Naive thymus-derived CD4-positive, alpha-beta T cell (primary cell): ENCODE measurements at regions not wholly inside any gene's neighbourhood (a gene's known extent, or its start where the extent isn't known, plus 50 kb on each side); places are given as distances from the start of the nearest gene placed in this dataset.

Source experiments
- ATAC-seq: fragments of 150-1000 bp; cut with Tn5 transposase; 2 replicates; pipeline ENCODE4 v1.10.0; 2021; ENCODE audit warnings: mild to moderate bottlenecking, moderate library complexity
- CTCF ChIA-PET: fragments of 350-600 bp; sonication (Branson Sonifier 250); formaldehyde crosslinking; loops from one replicate; lab custom pipeline; 2021; ENCODE audit warnings: antibody characterized with exemption; lab: Charles Lee
- POLR2A ChIA-PET: fragments of 350-600 bp; sonication (Branson Sonifier 250); formaldehyde crosslinking; loops from one replicate; lab custom pipeline; 2021; ENCODE audit warnings: antibody characterized with exemption, inconsistent platforms; lab: Charles Lee
- DNase-seq, 9 donors: peaks; one replicate each; pipeline versions ENCODE4 v3.0.0 to v3.0.0-alpha.2; 2020 to 2022; ENCODE audit warnings: mixed read lengths in 1 of 9
- H3K27ac ChIP-seq: one replicate; pipeline ENCODE4 v1.7.0; 2013; ENCODE audit warnings: mild to moderate bottlenecking, low read depth, low read length, moderate library complexity
- H3K27me3 ChIP-seq, 2 donors: one replicate each; pipeline ENCODE4 v1.7.0; 2013; ENCODE audit warnings: low read length in 2 of 2, mild to moderate bottlenecking in 2 of 2, moderate library complexity in 2 of 2; ENCODE audit not compliant: control insufficient read depth in 2 of 2, insufficient read depth in 2 of 2
- H3K36me3 ChIP-seq, 3 experiments: 1 replicate in 2 of 3; 2 replicates in 1 of 3; pipeline ENCODE4 v1.7.0; 2013; ENCODE audit warnings: low read length in 3 of 3, mild to moderate bottlenecking in 3 of 3, moderate library complexity in 1 of 3; ENCODE audit not compliant: insufficient read depth in 3 of 3, control insufficient read depth in 2 of 3
- H3K4me1 ChIP-seq, 2 donors: one replicate each; pipeline ENCODE4 v1.7.0; 2013; ENCODE audit warnings: low read length in 2 of 2, mild to moderate bottlenecking in 2 of 2, moderate library complexity in 1 of 2; ENCODE audit not compliant: control insufficient read depth in 2 of 2, insufficient read depth in 2 of 2
- H3K4me3 ChIP-seq: 2 replicates; pipeline ENCODE4 v1.7.0; 2013; ENCODE audit warnings: mild to moderate bottlenecking, low read length
- H3K9me3 ChIP-seq, 3 experiments: 1 replicate in 2 of 3; 2 replicates in 1 of 3; pipeline ENCODE4 v1.7.0; 2013; ENCODE audit warnings: low read length in 3 of 3; ENCODE audit not compliant: control insufficient read depth in 2 of 3
- H3K27ac Mint-ChIP-seq, 9 donors: one replicate each; pipeline ENCODE4 v1.8.0; 2020 to 2022; ENCODE audit warnings: mixed read lengths in 9 of 9, mild to moderate bottlenecking in 8 of 9, moderate library complexity in 5 of 9, inconsistent platforms in 2 of 9
- H3K27me3 Mint-ChIP-seq, 5 donors: one replicate each; pipeline ENCODE4 v1.8.0; 2021 to 2022; ENCODE audit warnings: mixed read lengths in 5 of 5, mild to moderate bottlenecking in 1 of 5
- H3K36me3 Mint-ChIP-seq, 5 donors: one replicate each; pipeline ENCODE4 v1.8.0; 2020 to 2022; ENCODE audit warnings: mixed read lengths in 5 of 5, mild to moderate bottlenecking in 3 of 5, inconsistent platforms in 1 of 5
- H3K4me1 Mint-ChIP-seq, 7 donors: one replicate each; pipeline ENCODE4 v1.8.0; 2020 to 2022; ENCODE audit warnings: mixed read lengths in 7 of 7, mild to moderate bottlenecking in 3 of 7, inconsistent platforms in 1 of 7
- H3K4me3 Mint-ChIP-seq, 10 donors: one replicate each; pipeline ENCODE4 v1.8.0; 2020 to 2022; ENCODE audit warnings: mild to moderate bottlenecking in 10 of 10, mixed read lengths in 10 of 10, moderate library complexity in 6 of 10, inconsistent platforms in 2 of 10
- H3K9me3 Mint-ChIP-seq, 11 donors: one replicate each; pipeline ENCODE4 v1.8.0; 2020 to 2022; ENCODE audit warnings: mixed read lengths in 11 of 11, mild to moderate bottlenecking in 4 of 11, inconsistent platforms in 1 of 11, moderate library complexity in 1 of 11
- intact Hi-C, 2 donors: fragments of 100-400 bp; cut with micrococcal nuclease; formaldehyde crosslinking; loops; one replicate each; pipeline ENCODE4 v1.15.1; 2023

- Mint-ChIP-seq H3K4me1 (no peaks in the 10 kb centered on the region), H3K4me3 (no peak overlapping the region), H3K9me3 (peaks cover 0 to 42% (median 7%) of the 10 kb centered on the region in 11 donors), H3K27ac (no peak overlapping the region), H3K36me3 (no peaks in the 10 kb centered on the region), H3K27me3 (no peaks in the 10 kb centered on the region)
- POLR2A ChIA-PET, result no interaction called here
- no peak for ATAC-seq
- Histone ChIP-seq H3K9me3 (no peaks in the 10 kb centered on the region), H3K4me3 (no peak overlapping the region), H3K27ac (no peak overlapping the region), H3K36me3 (no peaks in the 10 kb centered on the region), H3K4me1 (no peaks in the 10 kb centered on the region), H3K27me3 (no peaks in the 10 kb centered on the region)
- intact Hi-C loops, result no loop called here
- CTCF ChIA-PET, result no interaction called here
- no peak for DNase-seq
Measured at GRCh38 chr17:53426505-53426904, 396.2 kb upstream of the KIF2B start.

- ATAC-seq (no peak), DNase-seq (no peak)
- H3K36me3 Mint-ChIP-seq, result no peaks in the 10 kb centered on the region
Measured at GRCh38 chr17:53420035-53420641, 402.6 kb upstream of the KIF2B start.

GRCh38 chr17:53409588-53409987 is 413.1 kb upstream of the KIF2B start:
- H3K27ac ChIP-seq, result no peak overlapping the region
- H3K27me3 ChIP-seq, result no peaks in the 10 kb centered on the region
- no peak overlapping the region for H3K4me3 Mint-ChIP-seq
- no peak overlapping the region for H3K4me3 ChIP-seq
- peaks cover 6 to 31% (median 12%) of the 10 kb centered on the region in 11 donors for H3K9me3 Mint-ChIP-seq
- H3K27me3 Mint-ChIP-seq, result peaks cover 0 to 3% (median 0%) of the 10 kb centered on the region in 5 donors
- H3K4me1 Mint-ChIP-seq, result no peaks in the 10 kb centered on the region
- H3K36me3 Mint-ChIP-seq, result no peaks in the 10 kb centered on the region
- H3K27ac Mint-ChIP-seq, result no peak overlapping the region
- peaks cover 0 to 4% (median 0%) of the 10 kb centered on the region in 3 experiments for H3K9me3 ChIP-seq
- H3K36me3 ChIP-seq, result no peaks in the 10 kb centered on the region
- intact Hi-C loops, result no loop called here
- POLR2A ChIA-PET, result no interaction called here
- CTCF ChIA-PET, result no interaction called here
- no peak for DNase-seq
- no peaks in the 10 kb centered on the region for H3K4me1 ChIP-seq
- ATAC-seq, result no peak

More at GRCh38 chr17:53420035-53420641, 402.6 kb upstream of the KIF2B start:
- Mint-ChIP-seq H3K4me1 (no peaks in the 10 kb centered on the region), H3K9me3 (peaks cover 0 to 15% (median 6%) of the 10 kb centered on the region in 11 donors), H3K4me3 (no peak overlapping the region), H3K27me3 (no peaks in the 10 kb centered on the region), H3K27ac (no peak overlapping the region)
- no peaks in the 10 kb centered on the region for H3K27me3 ChIP-seq
- POLR2A ChIA-PET, result no interaction called here
- no peak overlapping the region for H3K4me3 ChIP-seq
- H3K9me3 ChIP-seq, result no peaks in the 10 kb centered on the region
- intact Hi-C loops, result no loop called here
- H3K36me3 ChIP-seq, result no peaks in the 10 kb centered on the region
- CTCF ChIA-PET, result no interaction called here
- no peak overlapping the region for H3K27ac ChIP-seq
- no peaks in the 10 kb centered on the region for H3K4me1 ChIP-seq

- Histone ChIP-seq H3K4me1 (no peaks in the 10 kb centered on the region), H3K27me3 (no peaks in the 10 kb centered on the region), H3K27ac (no peak overlapping the region), H3K4me3 (no peak overlapping the region), H3K9me3 (peaks cover 0 to 8% (median 0%) of the 10 kb centered on the region in 3 experiments), H3K36me3 (no peaks in the 10 kb centered on the region)
- Mint-ChIP-seq H3K27ac (no peak overlapping the region), H3K4me1 (no peaks in the 10 kb centered on the region), H3K36me3 (no peaks in the 10 kb centered on the region), H3K9me3 (peaks cover 6 to 31% (median 13%) of the 10 kb centered on the region in 11 donors), H3K27me3 (no peaks in the 10 kb centered on the region), H3K4me3 (no peak overlapping the region)
- no peak for DNase-seq
- ChIA-PET POLR2A (no interaction called here), CTCF (no interaction called here)
- ATAC-seq, result no peak
- intact Hi-C loops, result no loop called here
Measured at GRCh38 chr17:53406907-53407306, 415.8 kb upstream of the KIF2B start.

- Histone ChIP-seq H3K9me3 (no peaks in the 10 kb centered on the region), H3K4me3 (no peak overlapping the region), H3K27ac (no peak overlapping the region), H3K4me1 (no peaks in the 10 kb centered on the region), H3K36me3 (no peaks in the 10 kb centered on the region), H3K27me3 (no peaks in the 10 kb centered on the region)
- ATAC-seq (no peak), DNase-seq (no peak)
- ChIA-PET CTCF (no interaction called here), POLR2A (no interaction called here)
- no peak overlapping the region for H3K4me3 Mint-ChIP-seq
- H3K9me3 Mint-ChIP-seq, result peaks cover 0 to 14% (median 2%) of the 10 kb centered on the region in 11 donors
- H3K4me1 Mint-ChIP-seq, result no peaks in the 10 kb centered on the region
- H3K27me3 Mint-ChIP-seq, result no peaks in the 10 kb centered on the region
- intact Hi-C loops, result no loop called here
- H3K27ac Mint-ChIP-seq, result no peak overlapping the region
- no peaks in the 10 kb centered on the region for H3K36me3 Mint-ChIP-seq
Measured at GRCh38 chr17:53391197-53391596, 431.5 kb upstream of the KIF2B start.

- POLR2A ChIA-PET, result no interaction called here
- Mint-ChIP-seq H3K4me3 (no peak overlapping the region), H3K36me3 (no peaks in the 10 kb centered on the region), H3K27me3 (no peaks in the 10 kb centered on the region), H3K27ac (no peak overlapping the region), H3K9me3 (peaks cover 0 to 14% (median 2%) of the 10 kb centered on the region in 11 donors), H3K4me1 (no peaks in the 10 kb centered on the region)
- CTCF ChIA-PET, result no interaction called here
- H3K4me1 ChIP-seq, result no peaks in the 10 kb centered on the region
- ATAC-seq (no peak), DNase-seq (no peak)
- H3K27me3 ChIP-seq, result no peaks in the 10 kb centered on the region
- no peaks in the 10 kb centered on the region for H3K36me3 ChIP-seq
- intact Hi-C loops, result no loop called here
- no peak overlapping the region for H3K4me3 ChIP-seq
- no peak overlapping the region for H3K27ac ChIP-seq
- H3K9me3 ChIP-seq, result no peaks in the 10 kb centered on the region
Measured at GRCh38 chr17:53390575-53390974, 432.2 kb upstream of the KIF2B start.

- Mint-ChIP-seq H3K27me3 (no peaks in the 10 kb centered on the region), H3K4me3 (no peak overlapping the region), H3K9me3 (peaks cover 0 to 5% (median under 1%) of the 10 kb centered on the region in 11 donors), H3K27ac (no peak overlapping the region), H3K36me3 (no peaks in the 10 kb centered on the region), H3K4me1 (no peaks in the 10 kb centered on the region)
- intact Hi-C loops, result no loop called here
- Histone ChIP-seq H3K27ac (no peak overlapping the region), H3K36me3 (no peaks in the 10 kb centered on the region), H3K9me3 (no peaks in the 10 kb centered on the region), H3K4me1 (no peaks in the 10 kb centered on the region), H3K27me3 (no peaks in the 10 kb centered on the region), H3K4me3 (no peak overlapping the region)
- CTCF ChIA-PET, result no interaction called here
- DNase-seq (no peak), ATAC-seq (no peak)
- POLR2A ChIA-PET, result no interaction called here
Measured at GRCh38 chr17:53387745-53388144, 435.0 kb upstream of the KIF2B start.
